DMS 273 treated with DMSO at 0.1 percent for 48 hours (cell line): ENCODE measurements at regions not wholly inside any gene's neighbourhood (a gene's known extent, or its start where the extent isn't known, plus 50 kb on each side); places are given as distances from the start of the nearest gene placed in this dataset.
A peak's percentile ranks its signal among the peaks of the same experiment; 100 is the strongest.
"Not testable (repeated sequence)": the region's sequence is repeated elsewhere in the genome, so short reads cannot be mapped to it uniquely, and the experiment has no call there.

Experiments used
- DNase-seq: peaks from one replicate; lab custom pipeline; 2025; lab: John Stamatoyannopoulos, UW

DNA sequence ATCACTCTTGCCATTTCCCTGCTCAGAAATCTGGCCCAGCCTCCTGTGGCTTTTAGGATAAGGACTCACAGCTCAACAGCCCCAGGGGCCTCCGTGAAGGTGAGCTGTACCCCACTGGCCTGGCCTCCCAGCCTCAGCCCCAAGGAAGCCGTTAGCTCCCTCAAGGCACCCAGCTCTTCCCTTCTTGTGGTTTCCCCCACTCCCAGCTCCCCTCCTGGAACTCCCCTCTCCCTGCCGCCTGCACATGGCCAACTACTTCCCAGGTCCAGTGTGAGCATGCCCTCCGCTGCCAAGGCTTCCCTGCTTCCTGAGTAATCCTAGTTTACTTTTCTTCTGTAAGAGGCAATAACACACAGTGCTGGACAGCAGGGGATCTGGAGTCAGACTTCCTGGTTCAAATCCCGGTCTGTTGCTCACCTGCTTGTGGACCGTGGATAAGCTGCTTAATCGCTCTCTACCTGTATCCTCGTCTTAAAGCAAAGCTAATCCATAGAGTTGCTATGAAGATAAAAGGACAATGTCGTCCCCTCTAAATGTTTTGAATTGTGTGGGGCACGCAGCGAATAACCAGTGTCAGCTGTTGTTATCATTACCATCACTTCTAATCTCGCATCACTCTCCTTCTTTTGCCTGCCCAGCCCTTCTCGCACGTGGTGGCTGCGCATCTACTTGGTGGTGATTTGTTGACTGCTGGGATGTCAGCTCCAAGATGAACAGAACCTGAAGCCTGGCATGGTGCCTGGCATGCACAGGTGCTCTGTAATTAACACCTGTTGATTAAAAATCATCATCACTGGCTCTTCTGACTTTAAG, 86.6 kb downstream of the C5orf15 start:
- DNase-seq, result no peak

- no peak for DNase-seq
Measured at GRCh38 chr5:133878236-133878555, 90.2 kb downstream of the C5orf15 start.

- DNase-seq, result no peak
Measured at GRCh38 chr5:133877351-133878235, 90.8 kb downstream of the C5orf15 start.

- DNase-seq, result no peak
Measured at GRCh38 chr5:133876266-133876665, 92.2 kb downstream of the C5orf15 start.

DNA sequence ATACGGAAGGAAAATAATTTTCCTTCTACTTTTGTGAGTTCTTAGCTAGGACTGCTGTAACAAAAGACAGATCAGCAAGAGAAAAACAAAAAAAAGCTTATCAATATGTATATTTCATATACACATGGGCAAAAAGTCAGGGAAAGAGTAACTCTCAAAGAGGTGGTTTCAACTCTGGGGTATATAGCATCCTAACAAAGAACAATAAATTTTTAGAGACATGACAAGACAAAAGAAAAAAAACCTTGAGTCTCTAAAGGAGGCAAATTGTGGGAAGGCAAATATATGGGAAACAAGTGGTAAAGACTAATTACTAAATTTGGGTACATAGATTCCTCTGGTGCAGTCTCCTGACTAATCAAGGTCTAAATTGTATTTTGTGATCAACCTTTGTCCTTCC, 93.2 kb downstream of the C5orf15 start:
- DNase-seq, result no peak

- DNase-seq, result no peak
Measured at GRCh38 chr5:133873449-133873848, 95.0 kb downstream of the C5orf15 start.

GRCh38 chr5:133870661-133871060, 97.8 kb downstream of the C5orf15 start:
- DNase-seq, result no peak

DNA sequence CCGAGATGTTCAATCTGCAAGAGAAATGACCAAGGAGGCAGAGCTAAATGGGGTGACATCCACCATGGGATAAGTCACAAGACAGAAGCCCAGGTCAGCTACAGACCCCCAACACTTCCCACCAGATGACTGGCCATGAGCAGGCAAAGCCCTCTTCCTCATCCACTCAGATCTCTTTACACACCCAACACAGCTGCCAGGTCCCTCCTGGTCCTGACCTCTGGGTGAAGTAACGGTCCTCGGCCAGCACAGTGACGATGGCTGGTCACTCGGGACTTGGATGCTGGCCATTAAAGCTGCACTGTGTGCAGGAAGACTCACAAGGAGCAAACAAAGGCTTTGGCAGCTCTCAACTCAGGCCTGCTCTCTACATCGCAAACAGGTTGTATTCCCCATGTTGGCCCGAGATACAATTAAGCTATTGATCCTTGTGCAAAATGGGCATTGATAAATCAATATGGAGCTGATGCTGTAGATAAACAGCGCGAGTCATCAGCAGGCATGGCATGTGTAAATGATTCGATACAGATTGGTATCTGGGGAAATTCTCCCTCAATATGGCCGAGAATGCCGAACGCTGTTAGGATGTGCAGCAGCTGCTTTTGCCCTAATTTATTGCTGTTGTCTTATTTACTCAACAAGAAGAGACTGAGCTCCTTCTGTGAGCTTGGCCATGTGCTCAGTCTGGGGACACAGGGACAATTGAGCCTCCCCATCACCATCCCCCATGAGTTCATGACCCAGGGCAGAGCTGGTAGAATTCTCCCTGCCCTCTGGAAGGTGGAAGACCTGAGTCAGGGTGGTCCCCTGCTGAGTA, 98.7 kb downstream of the C5orf15 start:
- DNase-seq, result no peak

DNA sequence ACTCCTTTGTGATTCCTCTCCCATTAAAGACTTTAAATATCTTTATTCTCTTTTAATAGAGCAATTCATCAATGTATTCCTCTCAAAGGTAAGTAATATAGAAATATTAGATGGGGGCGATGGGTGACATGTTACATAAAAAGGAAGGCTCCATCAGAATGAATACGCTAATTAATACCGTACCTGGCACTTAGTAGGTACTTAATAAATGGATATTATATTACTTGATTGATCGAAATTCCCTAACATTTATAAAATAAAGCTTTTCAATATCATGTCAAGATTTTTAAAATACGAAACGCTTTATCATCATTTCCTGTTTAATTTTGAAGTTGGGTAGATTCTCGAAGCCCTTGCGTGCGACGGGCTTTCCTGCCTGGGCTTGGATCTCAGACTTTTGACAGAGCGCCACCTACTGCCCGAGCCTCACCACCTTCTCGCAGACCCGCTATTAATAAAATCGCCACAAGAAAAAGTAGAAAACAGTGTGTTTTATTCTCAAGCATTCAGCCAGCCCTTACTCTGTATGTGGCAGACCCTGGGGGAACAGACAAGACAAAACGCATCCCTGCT, 99.4 kb downstream of the C5orf15 start:
- DNase-seq, result peak; percentile 20

GRCh38 chr5:133867851-133868545, 100.4 kb downstream of the C5orf15 start:
- no peak for DNase-seq

DNA sequence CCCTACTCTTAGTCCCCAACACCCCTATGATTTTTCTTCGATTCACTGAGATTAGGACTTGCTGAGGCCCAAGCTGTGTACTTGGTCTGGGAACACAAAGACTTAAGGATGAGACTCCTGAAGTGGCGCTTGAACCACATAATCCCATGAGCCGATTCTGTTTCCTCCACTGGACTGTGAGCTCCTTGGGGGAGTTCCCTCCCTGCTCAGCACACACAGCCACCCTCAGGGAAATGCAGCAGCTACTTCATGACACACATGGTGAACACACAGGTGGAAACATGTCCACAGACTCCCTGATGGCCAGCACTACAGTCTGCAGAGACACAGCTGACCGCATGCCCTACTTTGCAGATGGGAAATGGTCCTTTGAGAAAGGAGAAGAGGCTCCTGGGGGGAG, 101.1 kb downstream of the C5orf15 start:
- no peak for DNase-seq

DNA sequence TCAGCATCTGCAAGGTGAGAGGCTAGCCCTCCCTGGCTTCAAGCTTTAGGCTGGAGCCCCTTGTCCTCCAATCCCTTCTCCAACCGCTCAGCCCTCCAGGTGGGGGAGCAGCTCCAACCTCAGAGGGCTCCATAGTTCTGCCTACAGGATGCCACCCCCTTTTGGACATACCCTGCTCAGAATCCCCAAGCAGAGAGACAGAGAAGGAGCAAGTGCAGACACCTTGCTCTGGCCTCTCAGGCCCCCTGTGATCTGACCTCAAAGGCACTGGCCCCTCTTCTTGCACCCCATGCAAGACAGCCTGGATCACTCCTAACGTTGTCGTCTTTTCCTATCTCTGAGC, 101.6 kb downstream of the C5orf15 start:
- no peak for DNase-seq

GRCh38 chr5:133866160-133866902, 102.1 kb downstream of the C5orf15 start:
- DNase-seq, result no peak

- no peak for DNase-seq
Measured at GRCh38 chr5:133865113-133865512, 103.3 kb downstream of the C5orf15 start.

DNA sequence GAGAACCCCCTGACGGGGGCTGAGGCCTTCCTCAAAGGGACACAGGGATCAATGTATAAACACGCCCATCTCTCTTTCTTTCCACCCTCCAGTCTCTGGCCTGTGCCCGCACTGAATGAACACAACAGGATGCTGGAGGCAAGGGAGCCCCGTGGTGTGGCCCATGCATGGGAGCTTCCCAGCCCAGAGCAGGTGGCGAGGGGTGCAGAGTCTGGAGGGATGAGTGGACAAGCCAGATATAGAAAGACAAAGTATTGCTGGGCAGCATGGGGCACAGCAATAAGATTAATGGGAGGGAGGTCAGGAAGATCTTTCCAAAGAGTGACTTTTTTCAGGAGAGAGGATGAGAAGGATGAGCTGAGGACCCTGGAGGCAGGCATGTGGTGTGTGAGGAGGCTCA, 103.7 kb downstream of the C5orf15 start:
- no peak for DNase-seq

DNA sequence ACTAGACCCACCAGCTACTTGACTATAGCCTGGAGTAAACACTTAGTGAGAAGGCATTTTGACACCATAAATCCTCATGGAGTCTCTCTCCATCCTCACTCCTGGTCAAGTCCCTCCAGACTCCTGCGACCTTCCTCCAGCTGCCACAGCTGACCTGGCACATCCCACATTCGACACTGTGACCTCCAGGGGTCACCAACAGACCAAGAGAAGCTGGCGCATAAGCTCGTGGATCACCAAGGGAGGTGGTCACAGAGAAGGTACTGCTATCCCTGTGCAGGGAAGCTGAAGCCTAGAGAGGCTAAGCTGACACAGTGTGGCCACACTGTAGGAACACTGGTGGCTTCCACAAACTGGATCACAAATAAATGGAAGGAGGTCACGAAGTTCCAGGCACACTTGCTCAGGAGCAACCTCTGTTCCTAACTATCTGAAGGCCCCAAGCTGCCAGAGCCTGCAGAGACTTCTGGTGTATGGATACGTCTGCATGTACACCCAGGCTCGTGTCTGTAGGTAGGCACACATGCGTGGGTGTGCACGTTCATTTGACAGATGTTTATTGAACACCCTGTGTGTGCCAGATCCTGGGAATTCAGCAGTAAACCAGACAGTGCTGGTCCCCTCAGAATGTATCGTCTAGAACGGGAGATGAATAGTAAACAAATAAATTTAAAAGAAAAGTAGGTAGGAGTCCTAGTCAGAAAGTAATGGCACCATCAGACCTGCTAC, 104.4 kb downstream of the C5orf15 start:
- no peak for DNase-seq

DNA sequence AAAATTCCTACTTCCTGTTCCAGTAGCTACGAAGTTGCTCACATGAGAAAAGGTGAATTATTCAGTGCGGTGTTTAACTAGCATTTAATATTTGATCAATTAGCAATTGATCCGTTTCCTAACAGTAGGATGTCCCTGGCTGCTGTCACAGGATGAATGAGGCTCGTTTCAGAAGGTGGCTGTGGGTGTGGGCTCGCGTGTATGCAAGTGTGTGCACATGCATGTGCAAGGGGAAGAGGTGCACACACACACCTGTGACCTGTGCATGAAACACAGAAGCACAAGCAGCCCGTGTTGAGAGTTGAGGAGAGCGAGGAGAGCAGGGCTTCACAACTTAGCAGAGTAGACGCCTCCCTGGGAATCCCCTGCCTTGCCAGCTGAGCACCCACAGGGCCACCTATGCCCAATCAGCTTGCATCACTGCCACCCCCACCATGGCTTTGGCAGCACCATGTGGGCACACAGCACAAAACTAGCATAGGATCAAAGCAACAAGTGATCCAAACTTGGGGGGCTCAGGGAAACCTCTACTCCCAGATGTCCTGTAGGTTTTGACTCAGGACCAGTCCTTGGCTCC, 107.2 kb downstream of the C5orf15 start:
- DNase-seq, result no peak

GRCh38 chr5:133859073-133859472, 109.4 kb downstream of the C5orf15 start:
- no peak for DNase-seq

DNA sequence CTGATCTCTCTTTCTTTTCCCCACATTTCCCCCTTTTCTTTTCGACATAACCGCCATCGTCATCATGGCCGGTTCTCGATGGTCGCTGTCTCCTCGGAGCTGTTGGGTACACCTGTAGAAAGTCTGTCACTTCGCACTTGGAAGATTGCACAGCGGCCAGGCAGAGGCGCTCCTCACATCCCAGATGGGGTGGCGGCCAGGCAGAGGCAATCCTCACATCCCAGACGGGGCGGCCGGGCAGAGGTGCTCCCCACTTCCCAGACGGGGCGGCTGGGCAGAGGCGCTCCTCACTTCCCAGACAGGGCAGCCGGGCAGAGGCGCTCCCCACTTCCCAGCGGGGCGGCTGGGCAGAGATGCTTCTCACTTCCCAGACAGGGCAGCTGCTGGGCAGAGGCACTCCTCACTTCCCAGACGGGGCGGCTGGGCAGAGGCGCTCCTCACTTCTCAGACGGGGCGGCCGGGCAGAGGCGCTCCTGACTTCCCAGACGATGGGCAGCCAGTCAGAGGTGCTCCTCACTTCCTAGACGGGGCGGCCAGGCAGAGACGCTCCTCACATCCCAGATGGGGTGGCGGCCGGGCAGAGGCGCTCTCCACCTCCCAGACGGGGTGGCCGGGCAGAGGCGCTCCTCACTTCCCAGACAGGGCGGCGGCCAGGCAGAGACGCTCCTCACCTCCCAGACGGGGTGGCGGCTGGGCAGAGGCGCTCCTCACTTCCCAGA, 110.7 kb downstream of the C5orf15 start:
- not testable (repeated sequence) for DNase-seq
